ENCODE measurements at regions not wholly inside any gene's neighbourhood (a gene's known extent, or its start where the extent isn't known, plus 50 kb on each side); places are given as distances from the start of the nearest gene placed in this dataset.

GRCh38 chr17:412211-413015, 59.8 kb upstream of the RPH3AL start:
- peak; percentile 52 for TF ChIP-seq CTCF (IDR thresholded peaks at IDR 0.05; ENCODE audit: extremely low read depth, missing control alignments)
- peak; percentile 53 for DNase-seq (ENCODE audit: low spot score)

GRCh38 chr17:411421-412120, 59.0 kb upstream of the RPH3AL start:
- TF ChIP-seq CTCF (IDR thresholded peaks at IDR 0.05; ENCODE audit: extremely low read depth, missing control alignments): no peak
- DNase-seq (ENCODE audit: low spot score): no peak

GRCh38 chr17:410543-411401, 58.2 kb upstream of the RPH3AL start:
- no peak for TF ChIP-seq CTCF (IDR thresholded peaks at IDR 0.05; ENCODE audit: extremely low read depth, missing control alignments)
- no peak for DNase-seq (ENCODE audit: low spot score)

GRCh38 chr17:409848-410542, 57.4 kb upstream of the RPH3AL start:
- TF ChIP-seq CTCF (IDR thresholded peaks at IDR 0.05; ENCODE audit: extremely low read depth, missing control alignments): no peak
- peak; percentile 98 for DNase-seq (ENCODE audit: low spot score)

- DNase-seq (ENCODE audit: low spot score): no peak
- TF ChIP-seq CTCF (IDR thresholded peaks at IDR 0.05; ENCODE audit: extremely low read depth, missing control alignments): no peak
These were observed 56.8 kb upstream of the RPH3AL start for GRCh38 chr17:409308-409847.

- TF ChIP-seq CTCF (IDR thresholded peaks at IDR 0.05; ENCODE audit: extremely low read depth, missing control alignments): no peak
- no peak for DNase-seq (ENCODE audit: low spot score)
These were observed 52.1 kb upstream of the RPH3AL start for GRCh38 chr17:404703-405102.
